Osteoblast (primary cell): ENCODE measurements at regions not wholly inside any gene's neighbourhood (a gene's known extent, or its start where the extent isn't known, plus 50 kb on each side); places are given as distances from the start of the nearest gene placed in this dataset.

Experiments used
- DNase-seq: peaks from one replicate; pipeline ENCODE4 v3.0.0; 2011; ENCODE audit warnings: low spot score, mixed read lengths; ENCODE audit not compliant: insufficient read length; ENCODE audit errors: missing footprints
- H2AFZ ChIP-seq: 2 replicates; pipeline ENCODE4 v1.6.0; 2011; ENCODE audit warnings: mild to moderate bottlenecking, low read length
- H3K27ac ChIP-seq: 2 replicates; pipeline ENCODE4 v1.5.1; 2011; ENCODE audit warnings: mild to moderate bottlenecking, low read depth, low read length, moderate library complexity
- H3K27me3 ChIP-seq: 2 replicates; pipeline ENCODE4 v1.6.0; 2012; ENCODE audit warnings: mild to moderate bottlenecking, control low read depth, inconsistent platforms, low read length, moderate library complexity; ENCODE audit not compliant: insufficient read depth
- H3K36me3 ChIP-seq: 2 replicates; pipeline ENCODE4 v1.5.1; 2011; ENCODE audit warnings: mild to moderate bottlenecking, low read length, control low read depth, moderate library complexity; ENCODE audit not compliant: insufficient read depth
- H3K4me1 ChIP-seq: 2 replicates; pipeline ENCODE4 v1.5.1; 2011; ENCODE audit warnings: mild to moderate bottlenecking, low read length, control low read depth, moderate library complexity; ENCODE audit not compliant: insufficient read depth
- H3K4me2 ChIP-seq: 2 replicates; pipeline ENCODE4 v1.6.0; 2011; ENCODE audit warnings: mild to moderate bottlenecking, low read length; ENCODE audit not compliant: insufficient read depth
- H3K4me3 ChIP-seq: fragments of 200-600 bp; sonication (generic); 3 replicates; pipeline ENCODE4 v1.5.1; 2012; ENCODE audit warnings: mild to moderate bottlenecking, low read length, inconsistent platforms; ENCODE audit not compliant: insufficient read depth
- H3K79me2 ChIP-seq: 2 replicates; pipeline ENCODE4 v1.6.0; 2012; ENCODE audit warnings: mild to moderate bottlenecking, low read length, control low read depth, inconsistent platforms; ENCODE audit not compliant: insufficient read depth
- H3K9me3 ChIP-seq: 2 replicates; pipeline ENCODE4 v1.5.1; 2011; ENCODE audit warnings: low read depth, low read length, control low read depth
- H4K20me1 ChIP-seq: 2 replicates; pipeline ENCODE4 v1.6.0; 2012; ENCODE audit warnings: mild to moderate bottlenecking, low read length, control low read depth; ENCODE audit not compliant: insufficient read depth
- TF ChIP-seq, protein P1 (sequence below): IDR thresholded peaks from 2 replicates; pipeline ENCODE4 v1.5.1; 2011; ENCODE audit warnings: mild to moderate bottlenecking, low read depth, low read length, moderate library complexity; ENCODE audit errors: extremely low read depth

DNA sequence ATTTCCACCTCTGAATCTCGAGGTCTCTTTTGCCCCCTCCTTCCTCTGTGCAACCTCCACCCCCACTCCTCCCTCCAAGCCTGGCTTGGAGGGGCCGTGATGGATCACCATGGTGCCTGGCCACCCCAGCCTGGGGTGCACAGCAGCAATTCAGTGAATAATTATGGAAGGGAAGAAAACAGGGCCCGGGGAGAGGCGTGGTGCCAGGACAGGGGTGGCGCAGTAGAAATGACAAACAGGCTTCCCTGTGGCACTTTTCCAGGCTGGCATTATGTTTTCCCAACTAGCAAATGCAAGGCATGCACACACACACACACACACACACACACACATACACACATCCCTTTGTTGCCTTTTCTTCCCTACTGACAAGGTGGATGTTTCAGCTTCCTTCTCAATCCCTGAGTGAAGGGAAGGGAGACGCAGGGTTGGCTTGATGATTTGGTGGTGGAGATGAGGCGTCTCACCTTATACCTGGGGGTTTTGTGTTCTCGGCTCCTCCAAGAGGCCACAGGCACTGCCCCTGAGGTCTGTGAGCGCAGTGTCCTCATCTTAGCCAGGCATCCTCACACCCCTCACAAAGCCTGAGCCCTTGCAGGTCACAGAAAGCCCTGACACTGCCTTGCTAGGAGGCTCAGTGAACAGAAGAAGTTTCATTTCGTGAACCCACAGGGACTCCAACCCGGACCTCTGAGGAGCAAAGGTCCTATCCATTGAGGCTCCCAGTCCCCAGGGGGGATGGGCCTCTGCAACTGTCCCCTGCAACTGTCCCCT, 215.8 kb downstream of the MATN1 start:
- Histone ChIP-seq H3K4me2 (no peak overlapping the region), H4K20me1 (no peaks in the 10 kb centered on the region), H3K79me2 (no peaks in the 10 kb centered on the region), H3K27me3 (peaks cover 7% of the 10 kb centered on the region), H3K4me1 (peaks cover 12% of the 10 kb centered on the region), H3K27ac (no peak overlapping the region), H3K36me3 (no peaks in the 10 kb centered on the region), H3K9me3 (no peaks in the 10 kb centered on the region), H3K4me3 (no peak overlapping the region), H2AFZ (no peak overlapping the region)
- no peak for DNase-seq
- TF ChIP-seq, protein P1, sequence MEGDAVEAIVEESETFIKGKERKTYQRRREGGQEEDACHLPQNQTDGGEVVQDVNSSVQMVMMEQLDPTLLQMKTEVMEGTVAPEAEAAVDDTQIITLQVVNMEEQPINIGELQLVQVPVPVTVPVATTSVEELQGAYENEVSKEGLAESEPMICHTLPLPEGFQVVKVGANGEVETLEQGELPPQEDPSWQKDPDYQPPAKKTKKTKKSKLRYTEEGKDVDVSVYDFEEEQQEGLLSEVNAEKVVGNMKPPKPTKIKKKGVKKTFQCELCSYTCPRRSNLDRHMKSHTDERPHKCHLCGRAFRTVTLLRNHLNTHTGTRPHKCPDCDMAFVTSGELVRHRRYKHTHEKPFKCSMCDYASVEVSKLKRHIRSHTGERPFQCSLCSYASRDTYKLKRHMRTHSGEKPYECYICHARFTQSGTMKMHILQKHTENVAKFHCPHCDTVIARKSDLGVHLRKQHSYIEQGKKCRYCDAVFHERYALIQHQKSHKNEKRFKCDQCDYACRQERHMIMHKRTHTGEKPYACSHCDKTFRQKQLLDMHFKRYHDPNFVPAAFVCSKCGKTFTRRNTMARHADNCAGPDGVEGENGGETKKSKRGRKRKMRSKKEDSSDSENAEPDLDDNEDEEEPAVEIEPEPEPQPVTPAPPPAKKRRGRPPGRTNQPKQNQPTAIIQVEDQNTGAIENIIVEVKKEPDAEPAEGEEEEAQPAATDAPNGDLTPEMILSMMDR = no peak

DNA sequence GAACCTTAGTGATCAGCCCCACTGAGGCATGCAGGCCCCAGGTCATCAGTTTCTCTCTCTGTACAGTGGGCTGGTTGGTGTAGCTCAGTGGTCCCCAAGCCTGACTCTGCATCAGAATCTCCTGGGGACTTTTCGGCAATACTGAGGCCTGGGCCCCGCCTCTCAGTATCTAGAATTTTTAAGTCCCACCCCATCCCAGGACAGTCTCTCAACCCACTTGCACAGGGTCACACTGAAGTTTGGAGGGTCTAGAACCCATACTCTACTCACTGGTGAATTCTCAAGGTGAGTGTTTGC, 216.4 kb downstream of the MATN1 start:
- DNase-seq = no peak
- Histone ChIP-seq H3K36me3 (no peaks in the 10 kb centered on the region), H3K27me3 (peaks cover 7% of the 10 kb centered on the region), H3K4me2 (no peak overlapping the region), H3K27ac (no peak overlapping the region), H4K20me1 (no peaks in the 10 kb centered on the region), H3K9me3 (no peaks in the 10 kb centered on the region), H2AFZ (no peak overlapping the region), H3K79me2 (no peaks in the 10 kb centered on the region), H3K4me1 (peaks cover 5% of the 10 kb centered on the region), H3K4me3 (no peak overlapping the region)
- TF ChIP-seq, protein P1 = no peak

DNA sequence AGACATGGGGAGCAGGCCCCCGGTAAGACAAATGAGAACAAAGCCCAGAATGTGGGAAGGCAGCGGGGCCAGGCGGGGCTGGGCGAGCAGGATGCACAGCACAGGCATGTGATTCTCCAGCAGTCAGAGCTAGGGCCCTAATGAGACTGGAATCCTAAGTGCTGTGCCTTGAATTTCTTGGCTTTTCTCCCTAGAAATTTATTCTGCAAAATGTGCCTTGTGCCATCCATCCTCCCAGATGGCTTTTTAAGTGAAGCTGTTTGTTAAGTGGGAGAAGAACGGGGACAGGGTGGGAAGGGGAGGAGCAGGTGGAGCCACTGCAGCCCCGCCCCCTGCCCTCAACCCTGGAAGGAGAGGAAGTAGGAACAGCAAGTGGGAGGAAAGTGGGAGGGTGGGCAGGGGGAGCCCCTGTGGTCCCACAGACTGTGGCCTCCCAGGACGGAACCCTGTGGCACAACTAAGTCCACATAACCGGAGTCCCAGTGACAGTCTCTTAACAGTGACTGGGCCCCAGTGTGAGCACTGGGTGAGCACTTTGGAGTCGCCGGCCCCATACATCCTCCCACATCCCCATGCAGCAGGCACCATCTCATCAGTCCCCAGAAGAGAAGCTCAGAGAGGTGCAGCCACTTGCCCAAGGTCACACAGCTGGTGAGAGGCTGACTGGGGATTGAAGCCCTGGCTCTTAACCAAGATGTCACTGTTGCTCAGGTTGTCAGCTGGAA, 216.9 kb downstream of the MATN1 start:
- Histone ChIP-seq H3K4me2 (no peak overlapping the region), H3K9me3 (no peaks in the 10 kb centered on the region), H3K27ac (no peak overlapping the region), H4K20me1 (no peaks in the 10 kb centered on the region), H3K4me1 (peaks cover under 1% of the 10 kb centered on the region), H3K4me3 (no peak overlapping the region), H3K79me2 (no peaks in the 10 kb centered on the region), H2AFZ (no peak overlapping the region), H3K27me3 (peaks cover 7% of the 10 kb centered on the region), H3K36me3 (no peaks in the 10 kb centered on the region)
- TF ChIP-seq, protein P1 = no peak
- DNase-seq = peak; percentile 62

DNA sequence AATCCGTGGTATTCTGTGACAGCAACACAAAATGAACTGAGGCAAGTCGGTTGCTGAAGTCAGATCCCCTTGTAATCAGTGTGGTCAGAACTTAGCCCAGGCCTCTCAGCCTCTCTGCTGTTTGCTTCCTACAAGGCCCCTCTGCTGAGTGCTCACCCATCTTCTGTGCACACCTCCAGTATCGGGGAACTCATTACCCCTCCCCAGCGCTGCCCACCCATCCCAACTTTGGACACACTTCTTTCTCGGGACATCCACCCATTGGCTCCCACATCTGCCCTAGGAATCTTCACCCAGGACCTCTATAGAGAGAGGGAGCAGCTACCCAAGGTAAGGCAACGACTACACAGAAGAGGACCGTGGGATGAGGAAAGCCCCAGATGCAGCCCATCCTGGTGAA, 217.5 kb downstream of the MATN1 start:
- no peaks in the 10 kb centered on the region for H3K36me3 ChIP-seq
- DNase-seq = peak; percentile 59
- no peaks in the 10 kb centered on the region for H3K79me2 ChIP-seq
- TF ChIP-seq, protein P1 = no peak
- H2AFZ ChIP-seq = no peak overlapping the region
- H3K4me3 ChIP-seq = no peak overlapping the region
- no peak overlapping the region for H3K4me2 ChIP-seq
- no peaks in the 10 kb centered on the region for H3K4me1 ChIP-seq
- no peaks in the 10 kb centered on the region for H4K20me1 ChIP-seq
- peaks cover 7% of the 10 kb centered on the region for H3K27me3 ChIP-seq
- no peaks in the 10 kb centered on the region for H3K9me3 ChIP-seq
- H3K27ac ChIP-seq = no peak overlapping the region
